GM12878 (cell line): ENCODE measurements at regions not wholly inside any gene's neighbourhood (a gene's known extent, or its start where the extent isn't known, plus 50 kb on each side); places are given as distances from the start of the nearest gene placed in this dataset.

Experiments used
- ATAC-seq: fragments of 200-7000 bp; cut with Tn5 transposase; 3 replicates; pipeline ENCODE4 v1.9.1; 2020; ENCODE audit warnings: mild to moderate bottlenecking, moderate library complexity
- BruUV-seq: library from RNA; stranded (reverse); fragments of 400-500 nt; replicated peaks from 2 replicates; lab custom pipeline; 2021; lab: Mats Ljungman, UMichigan
- CTCF ChIA-PET: fragments of 300-600 bp; sonication (Branson Sonifier 250); formaldehyde crosslinking; extraction: SDS; loops from one replicate; lab custom pipeline; 2021; ENCODE audit warnings: inconsistent platforms; lab: Yijun Ruan, JAX
- POLR2A ChIA-PET: fragments of 350-600 bp; formaldehyde crosslinking; extraction: SDS; loops from one replicate; lab custom pipeline; 2021; ENCODE audit warnings: inconsistent platforms; lab: Charles Lee
- RAD21 ChIA-PET: fragments of 300-600 bp; sonication (Branson Sonifier 250); formaldehyde crosslinking; loops from one replicate; lab custom pipeline; 2023; ENCODE audit warnings: antibody characterized with exemption; ENCODE audit not compliant: unreplicated experiment; lab: Charles Lee
- SMC1A ChIA-PET: fragments of 300-600 bp; sonication (Branson Sonifier 250); formaldehyde crosslinking; loops from one replicate; lab custom pipeline; 2023; ENCODE audit not compliant: unreplicated experiment, uncharacterized antibody; lab: Charles Lee
- DNase-seq: peaks from one replicate; pipeline ENCODE4 v3.0.0-alpha.2; 2011; ENCODE audit warnings: low read depth, low spot score
- FAIRE-seq: peaks from 3 replicates; lab custom pipeline; 2011; peaks lifted over from hg19 to GRCh38; lab: Jason Lieb, UNC
- H2AFZ ChIP-seq: 2 replicates; pipeline ENCODE4 v1.6.0; 2011; ENCODE audit warnings: low read depth, low read length, control low read depth; ENCODE audit not compliant: control insufficient read depth
- H3K27ac ChIP-seq: 2 replicates; pipeline ENCODE4 v1.5.1; 2011; ENCODE audit warnings: control low read depth; ENCODE audit not compliant: control insufficient read depth, insufficient read depth
- H3K27me3 ChIP-seq, 2 experiments: replicated peaks in 1 of 2; 2 replicates each; pipeline versions ENCODE4 v1.6.0 to v1.6.1; 2011; ENCODE audit warnings: low read length in 1 of 2; ENCODE audit not compliant: control insufficient read depth in 2 of 2, insufficient read depth in 2 of 2
- H3K36me3 ChIP-seq, 2 experiments: 2 replicates each; pipeline ENCODE4 v1.5.1; 2011; ENCODE audit warnings: low read length in 1 of 2; ENCODE audit not compliant: control insufficient read depth in 2 of 2, insufficient read depth in 2 of 2
- H3K4me1 ChIP-seq: 2 replicates; pipeline ENCODE4 v1.6.1; 2011; ENCODE audit warnings: mild to moderate bottlenecking, low read length, moderate library complexity, mixed read lengths; ENCODE audit not compliant: control insufficient read depth, insufficient read depth
- H3K4me2 ChIP-seq: 2 replicates; pipeline ENCODE4 v1.6.0; 2011; ENCODE audit warnings: control low read depth; ENCODE audit not compliant: control insufficient read depth, insufficient read depth
- H3K4me3 ChIP-seq: fragments of 200-600 bp; sonication (generic); 2 replicates; pipeline ENCODE4 v1.5.1; 2016
- H3K79me2 ChIP-seq: 2 replicates; pipeline ENCODE4 v1.6.0; 2011; ENCODE audit warnings: low read length; ENCODE audit not compliant: control insufficient read depth, insufficient read depth
- H3K9ac ChIP-seq: 2 replicates; pipeline ENCODE4 v1.8.0; 2011; ENCODE audit warnings: low read length, control low read depth, mixed read lengths; ENCODE audit not compliant: control insufficient read depth, insufficient read depth
- H3K9me3 ChIP-seq: replicated peaks from 3 replicates; pipeline ENCODE4 v1.5.1; 2011; ENCODE audit warnings: mild to moderate bottlenecking, low read length; ENCODE audit not compliant: control insufficient read depth, insufficient read depth
- H4K20me1 ChIP-seq: 2 replicates; pipeline ENCODE4 v1.6.0; 2011; ENCODE audit not compliant: control insufficient read depth, insufficient read depth
- ATF7 ChIP-seq: fragments of 450-650 bp; IDR thresholded peaks from 2 replicates; pipeline ENCODE4 v1.6.1; 2016; ENCODE audit warnings: low read depth, mild to moderate bottlenecking
- CHD1 ChIP-seq: IDR thresholded peaks from 2 replicates; pipeline ENCODE4 v1.6.1; 2012; ENCODE audit warnings: low read depth, low read length, improper control_type of control experiment
- HDAC2 ChIP-seq: fragments of 200-600 bp; sonication (generic); IDR thresholded peaks from 2 replicates; pipeline ENCODE4 v1.6.1; 2017
- POLR2AphosphoS5 ChIP-seq: IDR thresholded peaks from 2 replicates; pipeline ENCODE4 v1.6.1; 2011; ENCODE audit warnings: mild to moderate bottlenecking, low read length, inconsistent platforms
- REST ChIP-seq: IDR thresholded peaks from 2 replicates; pipeline ENCODE4 v1.6.1; 2012; ENCODE audit warnings: mild to moderate bottlenecking, low read depth, low read length
- RFX5 ChIP-seq: IDR thresholded peaks from 2 replicates; pipeline ENCODE4 v1.6.1; 2011; ENCODE audit warnings: low read depth, low read length, improper control_type of control experiment
- TCF3 ChIP-seq: IDR thresholded peaks from 2 replicates; pipeline ENCODE4 v1.6.1; 2012; ENCODE audit warnings: low read depth, mild to moderate bottlenecking, low read length, borderline replicate concordance; ENCODE audit not compliant: insufficient read depth
- YY1 ChIP-seq: IDR thresholded peaks from 2 replicates; pipeline ENCODE4 v1.6.1; 2011; ENCODE audit warnings: low read depth, mild to moderate bottlenecking, low read length
- ZNF24 ChIP-seq: fragments of 450-650 bp; IDR thresholded peaks from 2 replicates; pipeline ENCODE4 v1.6.1; 2017; ENCODE audit warnings: antibody characterized with exemption, mild to moderate bottlenecking
- WGBS: methylation state at CpG from one replicate; pipeline ENCODE4 v1.1.6; 2016; ENCODE audit warnings: low lambda C conversion rate; ENCODE audit not compliant: insufficient replicate concordance, insufficient coverage; ENCODE audit errors: missing lambda C conversion rate; 5-methylcytosine and 5-hydroxymethylcytosine counted together
- in situ Hi-C: fragments of 300-500 bp; cut with MboI; formaldehyde crosslinking; loops from 9 replicates; pipeline ENCODE4 v1.14.3; 2018; ENCODE audit warnings: mixed read lengths
- intact Hi-C: fragments of 100-400 bp; cut with micrococcal nuclease; formaldehyde crosslinking; loops from one replicate; pipeline ENCODE4 v1.14.2; 2022; ENCODE audit not compliant: unreplicated experiment
- TF ChIP-seq, protein P1 (sequence below): fragments of 450-650 bp; IDR thresholded peaks from 2 replicates; pipeline ENCODE4 v1.6.1; 2017; ENCODE audit warnings: borderline replicate concordance

- TF ChIP-seq REST (no peak), ZNF24 (no peak), CHD1 (no peak)
Observed at GRCh38 chr14:98994561-98994960, 277.4 kb downstream of the BCL11B start (continued).

DNA sequence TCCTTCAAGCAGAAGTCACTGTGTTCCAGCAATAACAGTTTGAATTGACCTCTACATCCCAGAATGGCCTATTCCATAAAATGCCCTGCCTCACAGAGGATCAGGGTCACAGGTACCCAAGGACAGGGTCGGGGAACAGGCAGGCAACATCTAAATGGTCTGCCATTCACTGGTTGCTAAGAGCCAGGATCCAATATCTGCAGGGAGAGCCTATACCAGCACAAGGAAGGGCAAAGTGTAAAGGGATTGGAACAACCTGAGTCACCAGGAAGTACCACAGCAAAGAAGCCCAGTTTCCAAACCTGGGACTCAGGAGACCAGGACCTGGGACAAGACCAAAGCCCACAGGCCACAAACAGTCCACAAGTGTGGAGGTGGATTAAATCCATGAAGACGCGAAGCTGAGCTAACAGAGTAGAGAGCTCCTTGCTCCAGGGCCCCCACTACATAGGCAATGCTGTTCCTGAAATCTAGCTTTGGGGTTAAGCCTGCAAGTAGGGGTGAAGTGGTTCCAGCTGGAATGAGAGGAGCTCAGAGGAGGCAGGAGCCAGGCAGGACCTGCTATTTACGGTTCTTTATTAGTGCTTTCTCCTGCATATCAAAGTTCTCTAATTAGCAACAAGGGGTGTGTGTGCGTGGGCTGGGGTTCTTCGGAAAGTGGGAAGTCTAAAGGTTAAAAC, 274.3 kb downstream of the BCL11B start:
- WGBS: 35% methylated on average over 6 of the region's 6 CpGs
- RAD21 ChIA-PET: no interaction called here
- Histone ChIP-seq H3K27me3 (no peaks in the 10 kb centered on the region), H2AFZ (no peak overlapping the region), H3K79me2 (no peaks in the 10 kb centered on the region), H4K20me1 (no peaks in the 10 kb centered on the region), H3K4me2 (no peak overlapping the region), H3K9me3 (no peaks in the 10 kb centered on the region; the same call in 2 of the 3 replicates), H3K4me1 (no peaks in the 10 kb centered on the region), H3K4me3 (no peak overlapping the region), H3K27ac (no peak overlapping the region), H3K9ac (no peak overlapping the region), H3K36me3 (no peaks in the 10 kb centered on the region; a peak in 1 of 4 replicates)
- TF ChIP-seq HDAC2 (no peak), TCF3 (no peak), ATF7 (no peak), YY1 (no peak), RFX5 (no peak), POLR2AphosphoS5 (no peak), CHD1 (no peak)
- TF ChIP-seq, protein P1, sequence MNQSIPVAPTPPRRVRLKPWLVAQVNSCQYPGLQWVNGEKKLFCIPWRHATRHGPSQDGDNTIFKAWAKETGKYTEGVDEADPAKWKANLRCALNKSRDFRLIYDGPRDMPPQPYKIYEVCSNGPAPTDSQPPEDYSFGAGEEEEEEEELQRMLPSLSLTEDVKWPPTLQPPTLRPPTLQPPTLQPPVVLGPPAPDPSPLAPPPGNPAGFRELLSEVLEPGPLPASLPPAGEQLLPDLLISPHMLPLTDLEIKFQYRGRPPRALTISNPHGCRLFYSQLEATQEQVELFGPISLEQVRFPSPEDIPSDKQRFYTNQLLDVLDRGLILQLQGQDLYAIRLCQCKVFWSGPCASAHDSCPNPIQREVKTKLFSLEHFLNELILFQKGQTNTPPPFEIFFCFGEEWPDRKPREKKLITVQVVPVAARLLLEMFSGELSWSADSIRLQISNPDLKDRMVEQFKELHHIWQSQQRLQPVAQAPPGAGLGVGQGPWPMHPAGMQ: no peak
- FAIRE-seq: no peak
- no peak for ATAC-seq
- intact Hi-C loops: no loop called here
- SMC1A ChIA-PET: no interaction called here
- CTCF ChIA-PET: no interaction called here
- in situ Hi-C loops: no loop called here
- POLR2A ChIA-PET: no interaction called here
- DNase-seq: no peak
- BruUV-seq: no TSS peak
